Activated CD4-positive, alpha-beta T cell treated with anti-CD3 and anti-CD28 coated beads, Interleukin-2, amount 50 U/mL, for 16 hours (primary cell): ENCODE measurements at regions not wholly inside any gene's neighbourhood (a gene's known extent, or its start where the extent isn't known, plus 50 kb on each side); places are given as distances from the start of the nearest gene placed in this dataset.
"Not testable (repeated sequence)": the region's sequence is repeated elsewhere in the genome, so short reads cannot be mapped to it uniquely, and the experiment has no call there.

ENCODE experiments used
- DNase-seq: peaks from one replicate; pipeline ENCODE4 v3.0.0-alpha.2; 2020

DNA sequence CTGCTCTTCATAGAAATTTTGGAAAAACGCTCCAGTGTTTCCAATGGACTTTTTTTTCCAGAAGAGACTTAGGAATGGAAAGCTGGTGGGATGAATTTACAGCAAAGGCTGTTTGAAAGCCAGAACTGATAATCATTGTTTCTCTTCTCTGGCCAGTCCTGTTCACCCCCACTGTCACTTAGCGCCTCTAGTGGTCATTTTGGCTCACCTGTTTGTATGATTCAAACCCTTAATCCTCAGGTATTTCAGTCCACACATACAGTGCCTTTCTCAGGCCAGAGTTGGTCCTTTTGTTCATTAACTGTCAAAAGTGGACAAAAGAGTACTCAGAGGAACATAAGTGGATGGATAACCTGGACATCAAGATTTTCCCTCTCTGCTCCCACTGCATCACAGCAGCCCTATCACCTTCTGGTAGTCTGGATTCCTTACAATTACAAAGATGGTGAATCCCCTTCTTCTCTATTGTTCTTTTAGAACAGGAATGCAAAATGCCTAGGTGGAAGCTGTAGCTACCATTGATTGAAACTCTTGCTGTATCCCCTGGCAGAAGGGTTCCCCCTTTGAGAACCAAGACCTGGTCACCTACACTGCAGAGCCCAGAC lies 177.6 kb upstream of the OLFM3 start:
- DNase-seq, result peak; percentile 21

DNA sequence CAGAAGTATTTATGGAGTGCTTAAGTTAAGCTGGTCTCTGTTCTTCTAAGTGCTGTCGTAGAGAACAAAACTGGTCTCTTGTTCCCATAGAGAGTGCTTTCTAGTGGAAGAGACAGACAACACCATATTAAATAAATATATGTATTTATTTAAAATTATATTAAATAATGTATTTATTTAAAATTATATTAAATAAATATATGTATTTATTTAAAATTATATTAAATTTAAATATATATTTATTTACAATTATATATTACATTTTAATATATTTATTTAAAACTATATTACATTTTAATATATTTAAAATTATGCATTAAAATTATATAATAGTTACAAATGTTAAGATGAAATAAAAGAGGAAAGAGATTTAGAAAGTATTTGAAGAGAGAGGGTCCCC lies 175.5 kb upstream of the OLFM3 start:
- DNase-seq, result no peak

DNA sequence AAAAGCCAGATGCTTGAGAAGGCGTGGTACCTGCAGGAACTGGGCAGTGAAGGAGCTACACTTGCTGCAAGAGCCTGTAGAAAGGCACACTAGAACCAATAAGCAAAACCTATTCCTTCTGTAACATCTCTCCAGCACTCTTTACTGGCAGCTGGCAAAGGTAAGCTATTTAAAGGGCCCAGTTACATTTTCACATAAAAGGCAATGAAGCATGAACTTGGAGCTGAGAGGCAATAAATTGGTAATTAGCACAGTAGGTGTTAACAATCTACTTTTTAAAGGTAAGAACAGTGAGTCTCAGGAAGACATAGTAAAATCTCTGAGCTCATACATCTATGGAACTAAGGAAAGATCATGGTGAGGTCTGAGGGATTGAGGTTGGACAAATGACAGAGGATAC lies 167.1 kb upstream of the OLFM3 start:
- DNase-seq, result no peak

DNA sequence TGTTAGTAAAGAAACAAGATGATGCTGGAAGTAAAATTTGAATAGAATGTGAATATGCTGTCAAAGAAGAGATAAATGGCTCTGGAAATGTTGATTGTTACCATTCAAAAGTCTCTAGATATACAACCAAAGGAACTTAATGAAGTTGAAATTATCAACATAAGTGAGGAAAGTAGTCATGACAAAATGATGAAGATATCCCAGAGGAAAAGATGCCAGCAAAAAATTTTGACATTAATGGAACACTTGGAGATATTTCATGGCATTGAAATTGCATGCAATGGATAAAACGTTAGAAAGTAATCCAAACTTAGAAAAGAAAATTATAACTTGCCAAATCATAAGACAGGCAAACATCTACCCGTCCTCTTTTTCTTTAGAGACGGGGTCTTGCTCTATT lies 154.5 kb upstream of the OLFM3 start:
- DNase-seq, result no peak

DNA sequence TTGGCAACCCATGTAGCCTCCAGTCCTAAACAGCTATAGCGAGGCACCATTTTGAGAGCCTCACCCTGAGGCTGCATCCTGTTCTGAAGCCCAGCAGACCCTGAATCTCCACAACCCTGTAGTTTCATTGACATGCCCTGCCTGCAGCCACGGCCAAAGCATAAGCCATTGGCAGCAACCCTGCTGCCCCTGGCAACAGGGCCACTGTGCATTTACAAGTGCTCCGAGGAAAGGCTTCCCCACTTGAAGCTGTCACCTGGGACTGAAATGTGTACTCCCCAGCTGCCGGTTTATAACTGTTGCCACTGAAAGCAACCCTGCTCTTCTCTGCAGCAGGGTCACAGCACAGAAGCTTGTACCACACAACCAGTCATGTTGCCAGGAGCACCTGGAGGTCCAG lies 124.2 kb upstream of the OLFM3 start:
- DNase-seq, result no peak

DNA sequence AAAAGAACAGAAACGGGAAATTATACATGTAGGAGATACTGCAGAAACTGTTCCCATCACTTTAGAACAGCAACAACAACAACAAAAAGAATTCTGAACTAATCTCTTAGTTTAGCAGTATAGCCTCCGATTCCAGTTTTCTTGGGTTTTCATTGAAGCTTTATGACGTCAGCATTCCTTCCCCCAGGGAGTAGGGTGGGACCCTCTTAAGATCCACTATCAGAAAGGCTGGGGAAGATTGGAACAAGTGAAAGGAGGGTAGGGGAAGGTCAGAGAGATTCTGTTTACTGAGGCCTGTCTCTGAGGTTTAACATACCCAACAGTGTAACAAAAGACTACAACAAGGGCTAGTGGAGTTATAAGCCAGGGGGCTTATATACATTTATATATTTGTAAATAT lies 121.4 kb upstream of the OLFM3 start:
- no peak for DNase-seq

DNA sequence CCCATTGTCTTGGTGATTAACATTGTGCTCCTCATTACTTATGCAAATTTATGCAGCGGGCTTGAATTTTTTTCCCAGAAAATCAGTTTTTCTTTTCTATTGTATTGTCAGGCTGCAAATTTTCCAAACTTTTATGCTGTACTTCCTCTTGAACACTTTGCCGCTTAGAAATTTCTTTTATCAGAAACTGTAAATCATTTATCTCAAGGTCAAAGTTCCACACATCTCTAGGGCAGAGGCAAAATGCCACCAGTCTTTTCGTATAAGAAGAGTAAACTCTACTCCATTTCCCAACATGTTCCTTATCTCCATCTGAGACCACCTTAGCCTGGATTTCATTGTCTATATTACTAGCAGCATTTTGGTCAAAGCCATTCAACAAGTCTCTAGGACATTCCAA lies 113.9 kb upstream of the OLFM3 start:
- no peak for DNase-seq

DNA sequence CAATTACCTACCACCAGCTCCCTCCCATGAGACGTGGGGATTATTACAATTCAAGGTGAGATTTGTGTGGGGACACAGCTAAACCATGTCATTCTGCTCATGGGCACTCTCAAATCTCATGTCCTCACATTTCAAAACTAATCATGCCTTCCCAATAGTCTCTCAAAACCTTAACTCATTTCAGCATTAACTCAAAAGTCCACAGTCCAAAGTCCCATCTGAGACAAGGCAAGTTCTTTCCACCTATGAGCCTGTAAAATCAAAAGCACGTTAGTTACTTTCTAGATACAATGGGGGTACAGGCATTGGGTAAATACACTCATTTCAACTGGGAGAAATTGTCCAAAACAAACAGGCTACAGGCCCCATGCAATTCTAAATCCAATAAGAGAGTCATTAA lies 112.8 kb upstream of the OLFM3 start:
- DNase-seq, result not testable (repeated sequence)

DNA sequence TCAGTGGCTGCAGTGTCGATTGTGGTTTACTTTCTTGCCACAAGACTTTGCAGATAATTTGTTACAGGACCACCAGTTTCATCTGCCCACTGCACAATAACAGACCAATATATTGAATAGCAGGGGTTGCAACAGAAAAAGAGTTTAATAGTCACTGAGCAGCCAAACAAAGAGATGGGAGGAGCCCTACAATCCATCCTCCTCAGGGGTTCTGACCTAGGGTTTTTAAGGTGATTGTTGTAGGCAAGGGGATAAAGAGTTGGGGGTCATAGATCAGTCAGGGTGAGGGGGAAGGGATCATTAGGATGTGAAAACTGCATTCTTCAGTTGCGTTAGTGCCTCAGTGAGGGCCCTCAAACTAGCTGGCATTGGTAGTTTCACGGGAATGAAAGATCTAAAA lies 110.7 kb upstream of the OLFM3 start:
- no peak for DNase-seq

DNA sequence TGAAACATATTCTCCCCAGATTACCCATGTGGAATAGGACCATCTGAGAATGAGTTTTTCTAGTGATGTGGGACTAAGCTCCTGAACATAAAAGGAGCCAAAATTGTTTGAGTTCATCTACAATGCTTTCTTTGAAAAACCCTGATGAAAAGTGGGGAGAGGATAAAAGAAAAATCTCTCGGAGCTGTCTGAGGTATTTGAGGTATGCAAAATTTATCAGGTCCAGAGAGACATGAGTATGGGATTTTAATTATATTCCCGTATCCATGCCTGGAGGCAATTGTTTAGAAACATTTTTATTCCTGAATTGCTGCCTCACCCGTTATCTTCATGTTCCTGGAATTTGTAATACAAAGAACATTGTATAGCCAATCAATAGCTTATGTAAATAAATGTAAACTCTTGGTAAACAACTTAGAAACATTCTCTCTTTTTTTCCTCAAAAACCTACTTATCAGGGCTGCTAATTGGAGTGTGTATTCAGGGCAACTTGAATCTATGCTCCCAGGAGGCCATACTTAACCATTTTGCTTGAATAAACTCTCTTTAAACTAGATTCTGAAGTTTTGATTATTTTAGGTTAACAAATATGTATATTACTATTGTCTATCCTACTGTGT lies 109.3 kb upstream of the OLFM3 start:
- DNase-seq, result no peak

DNA sequence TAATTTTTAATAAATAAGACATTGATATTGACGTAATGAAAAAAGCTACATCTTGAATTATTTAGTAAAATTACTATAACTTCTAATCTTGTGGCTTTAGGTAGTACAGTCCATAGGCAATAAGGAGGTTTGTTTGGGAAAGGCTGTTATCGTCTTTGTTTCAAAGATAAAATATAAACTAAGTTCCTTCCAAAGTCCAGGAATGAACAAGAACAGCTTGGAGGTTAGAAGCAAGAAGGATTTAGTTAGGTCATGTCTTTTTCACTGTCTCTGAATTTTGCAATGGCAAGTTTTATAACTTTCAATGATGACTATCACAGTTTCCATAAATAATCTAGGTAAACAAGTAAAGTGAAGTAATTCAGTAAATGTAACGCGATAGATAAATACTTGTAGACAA lies 106.9 kb upstream of the OLFM3 start:
- DNase-seq, result no peak

DNA sequence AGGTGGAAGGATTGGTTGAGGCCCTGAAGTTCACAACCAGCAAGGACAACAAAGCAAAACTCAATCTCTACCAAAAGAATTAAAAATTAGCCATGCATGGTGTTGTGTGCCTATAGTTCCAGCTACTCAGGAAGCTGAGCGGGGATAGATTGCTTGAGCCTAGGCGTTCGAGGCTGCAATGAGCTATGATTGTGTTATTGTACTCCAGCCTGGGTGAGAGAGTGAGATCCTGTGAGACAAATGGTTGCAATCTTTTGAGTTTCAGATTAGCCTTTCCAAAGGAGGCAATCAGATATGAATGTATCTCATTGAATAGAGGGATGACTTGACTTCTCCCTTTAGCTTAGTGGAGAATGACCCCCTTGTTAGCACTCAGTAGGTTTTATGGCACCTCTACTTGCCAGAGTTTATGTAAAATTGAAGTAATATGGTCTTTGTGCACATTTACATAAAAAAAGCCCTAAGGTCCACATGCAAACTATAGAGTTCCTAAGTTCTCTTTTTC lies 105.6 kb upstream of the OLFM3 start:
- no peak for DNase-seq

DNA sequence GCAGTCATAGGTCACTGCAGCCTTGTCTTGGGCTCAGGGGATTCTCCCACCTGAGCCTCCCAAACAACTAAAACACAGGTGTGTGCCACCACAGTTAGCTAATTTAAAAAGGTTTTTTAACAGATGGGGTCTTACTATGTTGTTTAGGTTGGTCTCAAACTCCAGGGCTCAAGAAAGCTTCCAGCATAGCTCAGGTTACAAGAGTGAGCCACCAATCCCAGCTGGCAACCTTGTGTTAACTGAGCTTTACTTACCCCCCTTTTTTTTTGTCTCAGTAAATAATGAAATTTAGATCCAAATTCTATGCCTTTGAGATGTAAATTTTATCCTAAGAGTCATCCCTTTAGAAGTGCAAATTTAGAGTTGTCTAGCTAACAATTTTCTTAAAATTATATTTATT lies 103.9 kb upstream of the OLFM3 start:
- no peak for DNase-seq

DNA sequence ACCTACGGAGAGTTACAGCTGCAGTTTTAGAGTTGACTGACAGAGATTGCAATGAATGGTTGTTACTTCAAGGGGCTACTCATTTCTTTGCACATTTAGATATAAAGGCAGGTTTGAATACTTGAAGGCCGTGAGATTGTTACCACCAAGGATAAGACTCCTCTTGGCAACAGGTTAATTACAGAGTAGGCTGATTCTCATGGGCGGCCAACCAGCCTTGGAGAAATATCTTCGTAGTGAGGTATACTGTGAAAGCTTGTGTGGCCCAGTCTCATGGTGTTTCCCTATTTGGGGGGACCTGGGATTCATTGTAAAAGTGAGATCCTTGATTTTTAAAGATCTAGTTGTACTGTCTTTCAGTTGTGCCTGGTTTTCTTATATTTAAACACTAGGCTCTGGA lies 103.2 kb upstream of the OLFM3 start:
- DNase-seq, result no peak

DNA sequence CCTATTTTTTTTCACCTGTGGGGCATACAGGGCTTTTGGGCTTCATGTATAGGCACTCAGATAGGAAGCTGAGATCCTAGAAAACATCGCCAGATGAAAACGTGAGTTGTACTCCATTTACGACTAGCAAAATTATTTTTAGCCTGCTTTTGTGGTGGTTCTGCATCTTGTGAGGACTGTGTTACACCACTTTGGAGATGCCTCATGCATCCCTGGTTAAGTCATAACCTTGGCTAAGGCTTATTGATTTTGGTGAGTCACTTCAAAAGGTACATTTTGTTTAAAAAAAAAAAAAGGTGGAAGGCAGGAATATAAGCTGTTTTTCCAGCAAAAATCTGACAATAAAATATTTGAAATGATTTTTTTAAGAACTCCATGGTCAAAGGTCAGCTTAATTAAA lies 101.8 kb upstream of the OLFM3 start:
- no peak for DNase-seq

DNA sequence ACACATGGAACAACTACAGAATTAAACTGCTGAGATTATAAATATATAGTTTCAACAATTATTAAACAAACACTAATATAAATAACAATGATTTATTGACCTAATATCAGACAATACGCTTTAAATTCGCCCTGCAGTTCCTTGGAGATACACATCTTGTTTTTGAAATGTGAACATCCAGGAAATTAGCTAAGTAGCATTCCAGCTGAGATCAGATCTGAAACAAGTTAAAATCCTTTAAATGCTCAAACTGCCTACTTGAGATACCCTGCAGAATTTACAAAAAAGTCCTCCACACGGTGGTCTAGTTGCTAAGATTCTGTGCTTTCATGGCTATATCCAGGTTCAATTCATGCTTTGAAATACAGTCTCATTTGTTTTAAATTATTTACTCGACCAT lies 101.4 kb upstream of the OLFM3 start:
- no peak for DNase-seq

DNA sequence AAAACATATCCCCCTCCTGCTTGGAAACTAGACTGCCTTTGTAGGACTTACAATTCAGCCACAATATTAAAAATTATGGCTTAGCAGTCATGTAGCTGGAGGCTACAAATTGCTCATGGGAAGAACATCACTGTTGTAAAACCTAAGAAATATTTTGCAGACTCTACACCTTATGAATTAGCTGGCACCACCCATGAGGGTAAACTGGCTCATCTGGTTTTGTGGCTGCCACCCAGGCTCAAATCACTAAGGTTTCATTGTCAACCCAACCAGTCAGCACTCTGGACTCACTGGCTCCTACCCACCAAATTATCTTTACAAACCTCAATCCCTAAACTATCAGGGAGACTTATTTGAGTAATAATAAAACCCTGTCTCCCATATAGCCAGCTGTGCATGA lies 100.7 kb upstream of the OLFM3 start:
- DNase-seq, result no peak

DNA sequence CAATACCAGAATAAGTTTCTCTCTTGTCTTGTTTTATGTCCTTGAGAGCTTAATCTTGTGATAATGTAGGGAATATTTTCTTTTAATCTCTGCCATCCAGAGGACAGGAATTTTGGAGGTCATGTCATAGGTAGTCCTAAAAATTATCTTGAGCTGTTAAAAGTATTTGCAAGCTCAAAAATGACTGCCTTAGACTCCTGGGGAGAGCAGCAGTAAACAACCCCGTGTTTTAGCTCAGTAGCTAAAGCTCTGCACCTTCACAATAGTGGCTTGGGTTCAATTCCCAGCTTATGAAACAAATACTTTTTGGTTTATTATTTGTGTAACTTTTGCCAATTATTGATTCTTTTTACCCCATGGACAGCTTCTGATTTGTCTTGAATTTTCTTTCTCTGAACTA lies 99.4 kb upstream of the OLFM3 start:
- DNase-seq, result no peak

DNA sequence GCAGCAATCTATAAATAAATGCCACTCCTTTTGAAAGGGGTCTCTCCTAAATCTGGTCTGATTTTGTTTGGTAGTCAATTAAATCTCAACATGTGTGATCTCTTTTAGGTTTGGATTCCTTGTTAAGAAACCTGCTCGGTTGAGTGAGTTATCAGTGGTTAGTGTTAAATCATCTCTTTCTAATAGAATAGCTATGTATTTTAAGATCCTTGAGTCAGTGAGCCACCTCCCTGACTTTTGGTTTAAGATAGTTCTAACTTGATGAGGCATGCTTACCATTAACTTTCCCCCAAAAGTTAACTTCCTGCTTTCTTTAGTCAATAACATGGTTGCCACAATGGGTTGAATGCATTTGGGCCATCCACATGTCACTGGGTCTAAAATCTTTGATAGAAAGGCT lies 93.1 kb upstream of the OLFM3 start:
- no peak for DNase-seq

DNA sequence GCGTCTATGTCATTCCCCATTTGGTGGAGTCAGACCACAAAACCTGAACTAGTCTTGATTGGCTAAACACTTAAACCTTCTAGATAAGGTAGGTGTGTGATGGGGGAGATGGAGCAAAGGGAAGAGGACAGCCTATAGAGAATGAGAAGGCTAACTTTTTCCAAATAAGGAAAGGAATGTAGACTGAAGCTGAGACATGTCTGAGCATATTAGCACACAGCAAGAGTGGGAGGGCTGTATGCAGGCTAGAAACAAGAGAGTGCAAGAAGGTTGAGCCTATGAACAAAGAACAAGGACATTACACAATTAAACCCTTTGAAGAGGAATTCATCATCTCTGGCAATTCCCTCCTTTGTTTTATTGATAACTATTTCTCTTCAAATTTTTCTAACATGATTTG lies 89.2 kb upstream of the OLFM3 start:
- DNase-seq, result no peak

DNA sequence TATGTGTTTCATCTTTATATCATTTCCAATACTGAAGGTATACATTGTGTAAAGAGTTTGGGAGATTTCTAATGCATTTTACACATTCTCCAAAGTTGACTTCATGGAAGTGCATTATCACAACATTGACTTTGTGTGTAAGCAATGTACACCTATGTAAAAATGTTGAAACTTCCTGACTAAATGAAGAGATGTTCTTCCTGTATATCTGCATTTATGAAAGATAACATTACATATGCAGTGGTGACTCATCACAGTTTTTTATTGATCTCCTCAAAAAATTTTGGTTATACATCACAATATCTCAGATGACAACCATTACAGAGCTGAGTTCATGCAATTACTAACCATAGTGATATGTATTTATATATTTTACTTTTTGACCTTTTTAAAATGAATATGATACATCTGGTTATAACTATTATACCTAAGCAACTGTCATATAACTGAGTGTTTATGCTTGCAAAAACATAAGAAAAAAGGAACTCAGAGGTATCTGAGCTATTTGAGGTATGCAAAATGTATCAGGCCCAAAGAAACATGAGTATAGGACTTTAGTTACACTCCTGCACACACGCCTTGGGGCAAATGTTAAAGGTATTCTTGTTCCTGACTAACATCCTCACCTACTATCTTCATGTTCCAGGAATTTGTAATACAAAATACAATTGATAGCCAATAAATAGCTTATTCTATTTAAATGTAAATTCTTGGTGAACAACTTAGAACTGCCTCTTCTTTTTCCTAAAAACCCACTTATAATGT lies 88.2 kb upstream of the OLFM3 start:
- DNase-seq, result no peak

DNA sequence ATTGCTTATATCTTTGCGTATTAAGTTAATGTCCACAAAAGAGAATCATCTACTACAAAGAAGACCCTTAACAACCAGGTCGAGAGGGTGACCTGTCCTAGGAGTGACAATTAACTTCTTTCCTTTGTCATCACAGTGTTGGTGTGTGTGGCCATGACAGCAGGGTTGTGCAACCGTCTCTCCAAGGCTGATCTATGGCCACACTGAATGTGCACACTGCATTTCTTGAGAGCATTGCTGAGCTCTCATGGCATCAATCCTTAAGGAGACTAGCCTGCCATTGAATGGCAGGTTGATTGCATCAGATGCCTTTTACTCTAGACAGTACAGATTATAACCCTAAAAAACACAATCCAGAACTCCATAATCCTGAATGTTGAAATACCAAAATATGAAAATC lies 86.5 kb upstream of the OLFM3 start:
- no peak for DNase-seq

DNA sequence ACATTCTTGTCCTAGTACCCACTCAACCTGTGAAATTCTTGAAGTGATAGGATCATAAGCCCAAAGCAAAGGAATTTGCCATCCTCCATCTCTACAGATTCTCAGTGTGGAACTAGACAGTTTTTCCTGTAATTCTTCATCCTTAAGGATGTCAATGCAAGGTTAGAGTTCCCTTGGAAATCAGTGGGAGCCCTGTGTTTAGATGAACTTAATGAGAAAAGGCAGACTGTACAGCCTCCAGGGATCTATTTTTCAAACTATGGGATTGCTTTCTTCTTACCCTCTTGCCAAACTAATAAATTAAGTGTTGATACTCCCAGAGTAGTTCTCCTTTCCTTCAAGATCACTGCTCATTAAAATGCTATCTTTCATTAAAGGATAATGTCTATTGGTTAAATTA lies 78.1 kb upstream of the OLFM3 start:
- no peak for DNase-seq

DNA sequence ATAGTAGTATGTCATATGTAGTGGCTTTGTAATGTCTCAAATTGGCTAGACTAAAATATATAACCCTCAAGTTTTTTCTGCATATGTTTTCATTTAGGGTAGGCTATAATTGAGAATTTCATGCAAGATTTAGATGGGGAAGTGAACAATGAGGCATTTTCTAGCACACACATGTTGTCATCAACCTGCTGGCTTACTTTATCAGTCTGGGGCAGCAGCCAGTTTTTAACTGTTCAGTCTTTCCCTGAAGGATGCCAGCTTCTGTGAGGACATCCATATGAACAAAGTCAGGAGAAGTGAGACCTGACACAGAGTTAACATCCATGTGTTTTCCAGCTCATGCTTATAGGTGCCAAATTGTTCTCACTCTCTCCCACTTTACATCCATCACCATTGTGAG lies 74.7 kb upstream of the OLFM3 start:
- no peak for DNase-seq

DNA sequence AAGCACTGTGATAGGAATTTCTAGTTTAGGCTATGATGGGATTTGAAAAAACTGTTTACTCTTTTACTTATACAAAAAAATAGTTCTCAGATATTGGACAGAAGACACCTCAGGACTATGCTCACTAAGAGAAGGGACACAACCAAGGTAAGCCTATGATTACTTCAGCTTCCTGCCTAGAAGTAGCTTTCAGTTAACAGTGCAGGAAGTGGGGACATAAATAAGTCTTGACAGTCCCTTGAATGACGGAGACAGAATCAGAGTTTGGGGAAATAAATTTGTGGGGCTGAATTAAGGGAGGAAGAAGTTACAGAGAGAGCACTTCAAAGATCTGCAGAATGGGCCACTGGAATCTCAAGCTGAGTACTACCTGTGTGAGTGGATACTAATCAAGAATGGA lies 53.8 kb upstream of the OLFM3 start:
- DNase-seq, result no peak
